GM10266 (cell line): ENCODE measurements at regions not wholly inside any gene's neighbourhood (a gene's known extent, or its start where the extent isn't known, plus 50 kb on each side); places are given as distances from the start of the nearest gene placed in this dataset.

Experiments
- DNase-seq: peaks from one replicate; pipeline ENCODE4 v3.0.0; 2012; ENCODE audit errors: extremely low spot score
- CTCF ChIP-seq: IDR thresholded peaks from 2 replicates; pipeline ENCODE4 v1.5.1; 2012; ENCODE audit warnings: mild to moderate bottlenecking, low read depth; ENCODE audit not compliant: control insufficient read depth, insufficient read depth; ENCODE audit errors: missing control alignments

DNA sequence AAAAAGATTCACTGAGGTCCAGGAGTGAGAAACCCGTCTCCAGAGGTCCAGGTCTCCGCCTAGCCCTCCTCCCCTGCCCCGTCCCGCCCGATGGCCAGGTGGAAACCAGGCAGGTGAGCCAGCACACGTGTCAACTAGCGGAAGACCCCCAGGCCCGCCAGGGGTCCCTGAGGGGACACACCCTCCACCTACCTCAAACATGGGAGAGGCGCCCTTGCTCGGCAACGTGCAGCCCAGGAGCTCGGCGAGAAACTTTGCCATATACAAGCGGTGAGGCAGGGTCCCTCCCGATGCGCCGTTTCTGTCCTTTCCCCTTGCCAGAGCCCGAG, 330.0 kb downstream of the HNRNPD start:
- no peak for TF ChIP-seq CTCF
- no peak for DNase-seq

DNA sequence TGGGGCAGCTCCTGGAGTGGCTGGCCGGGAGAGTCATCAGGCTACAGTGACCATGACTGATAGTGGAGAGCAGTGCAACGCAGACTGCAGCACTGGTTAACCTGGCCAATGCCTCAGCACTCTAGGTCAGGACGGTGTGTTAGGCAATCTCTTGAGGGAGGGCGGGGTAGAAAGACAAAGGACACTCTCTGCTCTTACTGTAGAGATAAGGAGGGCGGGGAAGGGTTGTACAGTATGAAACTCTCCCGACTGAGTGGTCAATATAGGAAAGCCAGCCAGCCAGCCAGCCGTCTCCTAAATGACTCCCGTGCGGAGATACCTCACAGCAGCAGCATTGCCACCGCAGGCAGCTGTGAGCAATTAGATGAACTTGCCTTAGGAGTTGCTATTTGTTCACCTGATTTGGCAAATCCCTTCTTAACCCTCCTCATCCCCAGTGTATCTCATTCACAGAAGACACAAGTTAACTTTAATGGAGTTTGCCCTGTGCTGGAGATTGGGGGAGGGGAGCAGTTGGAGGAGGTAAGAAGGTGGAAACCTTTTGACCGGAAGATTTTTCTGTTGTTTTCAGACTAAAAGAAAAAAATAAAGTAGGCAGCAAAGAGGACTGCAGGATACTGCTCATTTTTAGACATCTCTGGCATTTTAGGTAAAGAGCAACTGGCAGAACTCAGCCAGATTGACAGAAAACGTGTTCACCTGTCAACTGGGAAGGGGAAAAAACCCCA, 330.5 kb downstream of the HNRNPD start:
- TF ChIP-seq CTCF: no peak
- DNase-seq: no peak

DNA sequence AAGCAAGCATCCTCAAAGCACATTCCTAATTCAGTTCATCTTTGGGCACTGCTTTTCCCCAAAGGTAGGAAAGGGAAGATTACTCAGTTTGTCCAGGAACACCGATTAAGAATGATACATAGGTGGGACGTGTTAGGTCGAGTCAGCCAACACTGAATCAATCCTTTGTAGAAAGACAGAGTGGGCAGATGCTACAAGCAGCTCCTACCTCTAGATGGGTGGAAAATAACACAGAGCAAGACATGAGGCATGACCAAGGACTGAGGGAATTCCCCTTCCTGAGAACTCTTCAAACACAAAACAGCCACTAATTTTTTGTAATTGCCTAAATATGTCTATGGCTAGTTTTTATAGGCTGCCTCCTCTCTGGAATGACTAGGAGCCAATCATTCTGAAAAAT, 331.7 kb downstream of the HNRNPD start:
- DNase-seq: no peak
- no peak for TF ChIP-seq CTCF

- no peak for TF ChIP-seq CTCF
- DNase-seq: no peak
These were observed 334.9 kb downstream of the HNRNPD start for GRCh38 chr4:82038936-82039335.

DNA sequence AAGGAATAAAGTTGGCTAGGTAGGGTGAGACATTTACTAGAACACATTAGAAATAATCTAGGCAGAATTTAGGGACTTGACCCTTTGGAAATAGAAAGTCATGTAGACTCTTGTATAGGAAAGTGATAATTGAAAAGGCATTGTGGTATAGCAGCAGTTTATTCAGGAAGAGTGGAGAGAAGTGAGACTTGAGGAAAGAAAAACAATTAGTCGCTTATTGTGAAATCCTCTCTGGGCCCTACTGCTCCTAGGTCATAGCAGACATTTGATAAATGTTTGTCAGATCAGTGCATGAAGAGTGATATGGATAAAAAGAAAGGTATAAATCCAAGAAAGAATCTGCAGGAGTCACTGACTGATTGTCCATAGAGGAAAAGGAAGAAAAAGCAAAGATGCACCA, 337.6 kb downstream of the HNRNPD start:
- no peak for TF ChIP-seq CTCF
- DNase-seq: no peak

DNA sequence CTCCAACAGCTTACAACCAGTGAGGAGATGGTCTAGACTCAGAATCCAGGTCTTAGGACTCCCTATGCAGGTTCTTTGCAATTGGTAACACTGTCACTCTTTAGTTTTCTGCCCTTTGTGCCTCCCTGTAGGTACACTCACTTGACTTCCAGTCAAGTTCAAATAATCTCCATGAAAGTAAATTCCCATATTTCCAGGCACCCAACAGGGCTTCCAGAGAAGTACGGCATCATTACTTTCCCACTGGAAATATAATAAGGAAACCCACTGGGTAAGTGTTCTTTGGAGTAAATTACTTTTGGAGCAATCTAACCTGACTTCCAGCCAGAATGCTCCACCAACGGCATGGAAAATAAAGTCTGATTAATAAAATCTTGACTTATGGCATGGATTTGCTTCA, 338.9 kb downstream of the HNRNPD start:
- no peak for TF ChIP-seq CTCF
- DNase-seq: no peak

DNA sequence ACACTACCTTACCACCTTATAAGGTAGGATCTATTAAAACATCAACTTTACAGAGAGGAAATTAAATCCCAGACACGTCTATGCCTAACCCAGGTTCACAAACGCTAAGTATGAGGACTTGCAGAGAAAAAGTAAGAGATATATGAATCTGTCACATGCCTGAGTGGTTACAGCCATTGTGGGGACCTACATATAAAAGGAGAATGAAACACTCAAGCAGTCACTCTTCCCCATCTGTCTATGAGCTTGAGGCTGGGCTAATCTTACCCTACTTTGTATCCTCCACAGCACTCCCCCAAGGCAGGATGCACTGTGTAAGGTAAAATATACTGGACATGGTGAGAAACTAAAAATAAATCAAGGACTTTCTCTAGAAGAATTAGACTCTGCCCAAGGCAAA, 339.9 kb downstream of the HNRNPD start:
- no peak for DNase-seq
- no peak for TF ChIP-seq CTCF
